ENCODE measurements at regions not wholly inside any gene's neighbourhood (a gene's known extent, or its start where the extent isn't known, plus 50 kb on each side); places are given as distances from the start of the nearest gene placed in this dataset.

- intact Hi-C loops (cut with micrococcal nuclease; ENCODE audit: unreplicated experiment): no loop called here
- TF ChIP-seq, protein P1, sequence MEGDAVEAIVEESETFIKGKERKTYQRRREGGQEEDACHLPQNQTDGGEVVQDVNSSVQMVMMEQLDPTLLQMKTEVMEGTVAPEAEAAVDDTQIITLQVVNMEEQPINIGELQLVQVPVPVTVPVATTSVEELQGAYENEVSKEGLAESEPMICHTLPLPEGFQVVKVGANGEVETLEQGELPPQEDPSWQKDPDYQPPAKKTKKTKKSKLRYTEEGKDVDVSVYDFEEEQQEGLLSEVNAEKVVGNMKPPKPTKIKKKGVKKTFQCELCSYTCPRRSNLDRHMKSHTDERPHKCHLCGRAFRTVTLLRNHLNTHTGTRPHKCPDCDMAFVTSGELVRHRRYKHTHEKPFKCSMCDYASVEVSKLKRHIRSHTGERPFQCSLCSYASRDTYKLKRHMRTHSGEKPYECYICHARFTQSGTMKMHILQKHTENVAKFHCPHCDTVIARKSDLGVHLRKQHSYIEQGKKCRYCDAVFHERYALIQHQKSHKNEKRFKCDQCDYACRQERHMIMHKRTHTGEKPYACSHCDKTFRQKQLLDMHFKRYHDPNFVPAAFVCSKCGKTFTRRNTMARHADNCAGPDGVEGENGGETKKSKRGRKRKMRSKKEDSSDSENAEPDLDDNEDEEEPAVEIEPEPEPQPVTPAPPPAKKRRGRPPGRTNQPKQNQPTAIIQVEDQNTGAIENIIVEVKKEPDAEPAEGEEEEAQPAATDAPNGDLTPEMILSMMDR (IDR thresholded peaks at IDR 0.05; ENCODE audit: unreplicated experiment): no peak
- no peak overlapping the region for H3K27ac Mint-ChIP-seq (ENCODE audit: unreplicated experiment)
- H3K9me3 Mint-ChIP-seq (ENCODE audit: low read depth, unreplicated experiment): peaks cover 3% of the 10 kb centered on the region
- BruUV-seq (replicated peaks): no TSS peak
- H3K36me3 Mint-ChIP-seq (ENCODE audit: insufficient read depth, unreplicated experiment): no peaks in the 10 kb centered on the region
- no peak overlapping the region for H3K4me3 Mint-ChIP-seq (ENCODE audit: low read depth, unreplicated experiment)
- DNase-seq: no peak
- H3K27me3 Mint-ChIP-seq (ENCODE audit: unreplicated experiment): no peaks in the 10 kb centered on the region
- CTCF ChIA-PET: no interaction called here
- H3K4me1 Mint-ChIP-seq (ENCODE audit: low read depth, unreplicated experiment): no peaks in the 10 kb centered on the region
These were observed 459.0 kb downstream of the BCAT1 start for GRCh38 chr12:24489939-24490338.

GRCh38 chr12:24488906-24489619 lies 459.8 kb downstream of the BCAT1 start:
- Mint-ChIP-seq H3K36me3 (ENCODE audit: insufficient read depth, unreplicated experiment) (no peaks in the 10 kb centered on the region), H3K27ac (ENCODE audit: unreplicated experiment) (no peak overlapping the region)
- CTCF ChIA-PET: no interaction called here

DNA sequence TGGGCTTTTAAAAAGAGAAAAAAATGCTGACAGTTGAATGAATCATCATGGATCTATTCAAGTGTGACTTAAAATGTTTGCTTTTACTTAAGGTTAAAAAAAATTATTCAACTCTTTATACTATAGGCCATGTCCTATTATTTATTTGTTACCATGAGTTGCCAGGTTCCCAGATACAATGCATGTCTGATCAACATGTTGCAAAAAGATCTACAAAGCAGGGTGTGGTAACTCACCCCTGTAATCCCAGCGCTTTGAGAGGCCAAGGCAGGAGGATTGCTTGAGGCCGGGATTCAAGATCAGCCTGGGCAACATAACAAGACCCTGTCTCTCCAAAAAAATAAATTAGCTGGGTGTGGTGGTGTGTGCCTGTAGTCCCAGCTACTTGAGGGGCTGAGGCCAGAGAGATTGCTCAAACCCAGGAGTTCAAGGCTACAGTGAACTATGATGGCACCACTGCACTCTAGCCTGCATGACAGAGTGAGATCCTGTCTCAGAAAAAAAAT lies 460.8 kb downstream of the BCAT1 start:
- Mint-ChIP-seq H3K4me1 (ENCODE audit: low read depth, unreplicated experiment) (no peaks in the 10 kb centered on the region), H3K9me3 (ENCODE audit: low read depth, unreplicated experiment) (peaks cover 3% of the 10 kb centered on the region), H3K27me3 (ENCODE audit: unreplicated experiment) (no peaks in the 10 kb centered on the region), H3K36me3 (ENCODE audit: insufficient read depth, unreplicated experiment) (no peaks in the 10 kb centered on the region), H3K27ac (ENCODE audit: unreplicated experiment) (no peak overlapping the region), H3K4me3 (ENCODE audit: low read depth, unreplicated experiment) (no peak overlapping the region)
- TF ChIP-seq, protein P1 (IDR thresholded peaks at IDR 0.05; ENCODE audit: unreplicated experiment): no peak
- BruUV-seq (replicated peaks): no TSS peak
- intact Hi-C loops (cut with micrococcal nuclease; ENCODE audit: unreplicated experiment): no loop called here
- CTCF ChIA-PET: no interaction called here
- no peak for DNase-seq

More at GRCh38 chr12:24488906-24489619, 459.8 kb downstream of the BCAT1 start:
- no peak overlapping the region for H3K4me3 Mint-ChIP-seq (ENCODE audit: low read depth, unreplicated experiment)
- TF ChIP-seq, protein P1 (IDR thresholded peaks at IDR 0.05; ENCODE audit: unreplicated experiment): no peak
- intact Hi-C loops (cut with micrococcal nuclease; ENCODE audit: unreplicated experiment): no loop called here
- no peaks in the 10 kb centered on the region for H3K4me1 Mint-ChIP-seq (ENCODE audit: low read depth, unreplicated experiment)
- peaks cover 3% of the 10 kb centered on the region for H3K9me3 Mint-ChIP-seq (ENCODE audit: low read depth, unreplicated experiment)
- no peaks in the 10 kb centered on the region for H3K27me3 Mint-ChIP-seq (ENCODE audit: unreplicated experiment)
- BruUV-seq (replicated peaks): no TSS peak
- DNase-seq: no peak

DNA sequence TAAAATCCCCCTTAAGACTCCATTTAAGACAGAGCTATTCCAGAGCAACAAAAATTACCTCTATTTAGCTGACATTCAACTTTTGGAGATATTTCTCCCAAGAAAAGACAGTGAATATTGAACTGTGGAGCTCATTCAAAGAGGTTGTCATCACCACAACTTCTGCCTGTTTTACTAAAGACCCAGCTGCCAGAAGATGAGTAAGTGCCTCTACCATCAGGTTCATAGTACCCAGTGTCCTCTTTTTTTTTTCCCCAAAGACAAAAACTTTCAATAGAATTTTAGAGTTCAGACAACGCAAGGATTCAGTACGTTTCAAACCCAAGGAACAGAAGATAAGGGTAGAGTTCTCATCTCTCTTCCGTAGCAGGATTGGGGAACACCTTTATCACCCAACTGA lies 461.3 kb downstream of the BCAT1 start:
- Mint-ChIP-seq H3K4me3 (ENCODE audit: low read depth, unreplicated experiment) (no peak overlapping the region), H3K4me1 (ENCODE audit: low read depth, unreplicated experiment) (no peaks in the 10 kb centered on the region), H3K36me3 (ENCODE audit: insufficient read depth, unreplicated experiment) (no peaks in the 10 kb centered on the region), H3K9me3 (ENCODE audit: low read depth, unreplicated experiment) (peaks cover 3% of the 10 kb centered on the region), H3K27me3 (ENCODE audit: unreplicated experiment) (no peaks in the 10 kb centered on the region), H3K27ac (ENCODE audit: unreplicated experiment) (no peak overlapping the region)
- intact Hi-C loops (cut with micrococcal nuclease; ENCODE audit: unreplicated experiment): no loop called here
- BruUV-seq (replicated peaks): no TSS peak
- TF ChIP-seq, protein P1 (IDR thresholded peaks at IDR 0.05; ENCODE audit: unreplicated experiment): no peak
- no peak for DNase-seq
- CTCF ChIA-PET: no interaction called here

Data from Calu3 (cell line).